Effector memory CD4-positive, alpha-beta T cell (primary cell): ENCODE measurements at regions not wholly inside any gene's neighbourhood (a gene's known extent, or its start where the extent isn't known, plus 50 kb on each side); places are given as distances from the start of the nearest gene placed in this dataset.
"Not testable (repeated sequence)": the region's sequence is repeated elsewhere in the genome, so short reads cannot be mapped to it uniquely, and the experiment has no call there.

Source experiments
- DNase-seq, 3 donors: peaks; one replicate each; pipeline ENCODE4 v3.0.0-alpha.2; 2020
- H3K27ac ChIP-seq: 2 replicates; pipeline ENCODE4 v1.7.0; 2013; ENCODE audit warnings: mild to moderate bottlenecking, low read length, moderate library complexity; ENCODE audit not compliant: insufficient read depth, poor library complexity, severe bottlenecking
- H3K27me3 ChIP-seq: replicated peaks from 2 replicates; pipeline ENCODE4 v1.7.0; 2013; ENCODE audit warnings: mild to moderate bottlenecking, low read length; ENCODE audit not compliant: insufficient read depth, control insufficient read depth, poor library complexity, severe bottlenecking
- H3K36me3 ChIP-seq: 2 replicates; pipeline ENCODE4 v1.7.0; 2013; ENCODE audit warnings: mild to moderate bottlenecking, low read length, moderate library complexity; ENCODE audit not compliant: control insufficient read depth, insufficient read depth
- H3K4me1 ChIP-seq: 2 replicates; pipeline ENCODE4 v1.7.0; 2013; ENCODE audit warnings: low read length, mild to moderate bottlenecking; ENCODE audit not compliant: control insufficient read depth, insufficient read depth, poor library complexity, severe bottlenecking
- H3K4me3 ChIP-seq: 2 replicates; pipeline ENCODE4 v1.7.0; 2013; ENCODE audit warnings: low read length, low read depth, mild to moderate bottlenecking; ENCODE audit not compliant: insufficient read depth, poor library complexity, severe bottlenecking
- H3K9me3 ChIP-seq: 2 replicates; pipeline ENCODE4 v1.7.0; 2013; ENCODE audit warnings: mild to moderate bottlenecking, low read length, moderate library complexity; ENCODE audit not compliant: control insufficient read depth

DNA sequence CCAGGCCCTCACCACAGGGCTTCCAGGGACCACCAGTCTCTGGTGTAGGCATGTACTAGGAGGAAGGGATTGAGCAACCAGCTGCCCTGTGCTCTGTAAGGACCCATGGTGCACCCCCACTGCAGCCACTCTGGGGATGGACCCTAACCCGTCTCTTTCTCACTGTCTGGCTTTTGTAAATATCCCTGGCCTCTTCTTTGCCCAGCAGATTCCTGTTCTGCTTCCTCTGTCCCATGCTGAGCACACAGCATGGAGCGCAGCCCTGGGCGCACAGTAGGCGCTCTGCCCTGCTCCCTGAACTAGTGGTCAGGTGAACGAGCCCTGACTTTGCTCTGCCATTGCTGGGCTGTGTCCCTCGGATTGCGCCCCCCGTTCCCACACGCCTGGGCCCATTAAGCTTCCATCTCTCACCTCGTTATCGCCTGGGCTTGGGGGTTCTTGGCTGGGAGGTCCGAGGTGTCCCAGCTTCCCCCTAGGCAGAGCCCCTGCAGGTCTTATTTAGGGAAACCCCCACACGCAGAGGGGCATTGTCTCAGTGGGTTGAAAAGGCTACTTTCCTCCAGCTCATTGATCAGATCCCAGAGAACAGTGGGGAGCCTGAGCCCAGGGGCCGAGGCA is 162.1 kb downstream of the MYCN start:
- no peak overlapping the region for H3K27ac ChIP-seq
- DNase-seq: no peak
- no peaks in the 10 kb centered on the region for H3K9me3 ChIP-seq
- no peaks in the 10 kb centered on the region for H3K27me3 ChIP-seq
- H3K4me3 ChIP-seq: no peak overlapping the region
- H3K4me1 ChIP-seq: no peaks in the 10 kb centered on the region
- no peaks in the 10 kb centered on the region for H3K36me3 ChIP-seq

DNA sequence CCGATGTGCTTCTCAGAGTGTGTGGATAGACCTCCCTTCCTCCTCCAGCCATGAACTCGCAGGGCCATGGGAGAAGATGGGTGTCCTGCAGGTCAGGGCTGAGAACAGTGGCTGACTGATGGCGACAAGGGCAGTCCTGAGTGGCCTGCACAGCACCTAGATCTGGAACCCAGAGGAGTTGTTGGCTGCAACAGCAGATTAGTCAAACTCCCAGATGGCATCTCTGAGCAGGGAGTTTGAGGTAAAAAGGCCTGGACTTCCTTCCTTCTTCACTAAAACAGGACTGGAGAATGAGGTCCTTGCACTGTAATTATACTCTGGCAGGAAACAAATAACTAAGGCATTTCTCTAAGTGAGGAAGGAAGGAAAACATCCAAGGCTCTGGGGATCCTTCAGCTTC is 160.8 kb downstream of the MYCN start:
- Histone ChIP-seq H3K4me1 (no peaks in the 10 kb centered on the region), H3K27ac (no peak overlapping the region), H3K27me3 (no peaks in the 10 kb centered on the region), H3K4me3 (no peak overlapping the region), H3K36me3 (no peaks in the 10 kb centered on the region), H3K9me3 (no peaks in the 10 kb centered on the region)
- DNase-seq: no peak

DNA sequence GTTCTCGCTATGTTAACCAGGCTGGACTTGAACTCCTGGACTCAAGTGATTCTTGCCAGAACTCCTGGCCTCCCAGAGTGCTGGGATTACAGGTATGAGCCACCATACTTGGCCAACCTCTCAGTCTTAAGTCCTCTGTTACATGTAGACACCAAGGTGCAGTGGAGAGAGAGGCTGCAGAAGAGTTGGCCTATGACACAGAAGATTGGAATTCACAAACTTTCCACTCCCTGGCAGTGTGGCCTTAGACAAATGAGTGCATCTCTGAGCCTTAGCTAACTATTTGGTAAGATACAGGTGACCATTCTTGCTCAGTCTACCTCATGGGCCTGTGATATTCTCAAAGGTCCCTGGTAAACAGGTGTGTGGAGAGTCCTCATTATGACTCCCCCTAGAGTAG is 159.7 kb downstream of the MYCN start:
- no peaks in the 10 kb centered on the region for H3K36me3 ChIP-seq
- no peak for DNase-seq
- no peaks in the 10 kb centered on the region for H3K27me3 ChIP-seq
- no peak overlapping the region for H3K27ac ChIP-seq
- no peaks in the 10 kb centered on the region for H3K9me3 ChIP-seq
- H3K4me1 ChIP-seq: no peaks in the 10 kb centered on the region
- no peak overlapping the region for H3K4me3 ChIP-seq

DNA sequence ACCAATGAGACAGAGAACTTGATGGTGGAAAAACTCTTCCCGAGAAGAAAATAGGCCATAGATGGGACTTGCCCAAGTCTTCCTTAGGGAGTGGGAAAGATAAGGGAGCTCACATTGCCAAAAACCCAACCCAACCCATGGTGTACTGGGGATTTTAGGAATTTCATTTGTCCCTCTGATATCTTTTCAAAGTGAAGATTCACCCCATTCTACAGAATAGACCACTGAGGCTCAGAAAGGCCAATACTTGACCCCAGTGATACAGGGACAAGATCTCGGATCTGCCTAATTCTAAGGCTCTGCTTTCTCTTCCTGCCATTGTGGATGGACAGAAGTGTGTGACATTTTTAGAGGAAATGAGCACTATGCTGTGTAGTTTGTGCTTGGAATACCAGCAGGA is 159.0 kb downstream of the MYCN start:
- Histone ChIP-seq H3K27ac (no peak overlapping the region), H3K4me3 (no peak overlapping the region)
- DNase-seq: no peak

DNA sequence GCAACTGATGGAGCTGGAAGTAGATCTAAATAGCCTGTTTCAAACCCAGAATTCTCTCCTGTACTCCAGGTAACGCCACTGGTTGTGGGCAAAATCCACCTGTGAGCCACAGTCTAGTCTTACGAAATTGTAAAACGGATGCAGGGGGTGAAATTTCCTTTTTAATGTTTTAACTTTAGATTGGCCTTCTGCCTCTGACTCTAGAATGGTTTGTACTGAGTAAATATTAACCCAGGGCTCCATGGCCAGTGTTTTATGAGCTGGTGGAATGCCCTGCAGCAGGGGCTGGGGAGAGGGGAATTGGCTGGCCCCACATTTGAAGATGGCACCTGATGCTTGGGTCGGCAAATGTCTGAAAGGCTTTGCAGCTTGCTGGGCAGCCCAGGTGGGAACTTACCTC is 156.6 kb downstream of the MYCN start:
- Histone ChIP-seq H3K27me3 (no peaks in the 10 kb centered on the region), H3K9me3 (no peaks in the 10 kb centered on the region), H3K4me1 (no peaks in the 10 kb centered on the region), H3K27ac (no peak overlapping the region), H3K4me3 (no peak overlapping the region), H3K36me3 (no peaks in the 10 kb centered on the region)
- DNase-seq: no peak

More for the DNA sequence above, 159.0 kb downstream of the MYCN start:
- no peaks in the 10 kb centered on the region for H3K27me3 ChIP-seq
- H3K36me3 ChIP-seq: no peaks in the 10 kb centered on the region
- no peaks in the 10 kb centered on the region for H3K9me3 ChIP-seq
- H3K4me1 ChIP-seq: no peaks in the 10 kb centered on the region

DNA sequence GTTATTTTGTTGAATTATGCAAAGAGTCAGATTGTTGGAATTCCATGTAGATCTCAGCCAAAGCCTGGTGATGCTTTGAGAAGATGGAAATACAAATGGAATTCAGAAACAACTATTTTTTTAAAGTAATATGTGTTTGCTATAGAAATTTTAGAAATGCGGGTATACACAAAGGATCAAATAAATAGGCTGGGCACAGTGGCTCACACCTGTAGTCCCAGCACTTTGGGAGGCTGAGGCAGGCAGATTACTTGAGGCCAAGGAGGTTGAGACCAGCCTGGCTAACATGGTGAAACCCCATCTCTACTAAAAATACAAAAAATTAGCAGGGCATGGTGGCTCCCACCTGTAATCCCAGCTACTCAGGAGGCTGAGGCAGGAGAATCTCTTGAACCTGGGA is 155.1 kb downstream of the MYCN start:
- not testable (repeated sequence) for H3K4me3 ChIP-seq, H3K27me3 ChIP-seq, H3K27ac ChIP-seq, H3K4me1 ChIP-seq, H3K9me3 ChIP-seq, DNase-seq, H3K36me3 ChIP-seq

DNA sequence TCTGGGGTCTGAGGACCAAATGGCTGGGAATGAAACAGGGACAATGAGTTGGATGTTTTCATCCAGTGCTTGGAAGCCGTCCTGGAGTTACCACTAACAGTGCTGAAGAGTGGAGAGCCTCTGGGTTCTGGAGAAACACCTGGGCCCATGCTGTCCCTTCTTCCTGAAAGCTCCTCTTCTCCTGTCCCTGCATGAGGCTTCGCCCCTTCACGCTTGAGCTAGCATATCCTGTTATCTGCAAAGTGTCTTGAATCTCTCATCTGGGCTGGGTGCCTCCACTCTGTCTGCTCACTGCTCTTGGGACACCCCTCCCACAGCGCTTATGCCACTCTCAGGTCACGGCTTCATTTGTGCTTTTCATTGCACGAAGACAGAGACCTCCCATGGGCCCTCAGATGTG is 154.5 kb downstream of the MYCN start:
- no peak for DNase-seq
- H3K4me3 ChIP-seq: no peak overlapping the region
- H3K4me1 ChIP-seq: no peaks in the 10 kb centered on the region

DNA sequence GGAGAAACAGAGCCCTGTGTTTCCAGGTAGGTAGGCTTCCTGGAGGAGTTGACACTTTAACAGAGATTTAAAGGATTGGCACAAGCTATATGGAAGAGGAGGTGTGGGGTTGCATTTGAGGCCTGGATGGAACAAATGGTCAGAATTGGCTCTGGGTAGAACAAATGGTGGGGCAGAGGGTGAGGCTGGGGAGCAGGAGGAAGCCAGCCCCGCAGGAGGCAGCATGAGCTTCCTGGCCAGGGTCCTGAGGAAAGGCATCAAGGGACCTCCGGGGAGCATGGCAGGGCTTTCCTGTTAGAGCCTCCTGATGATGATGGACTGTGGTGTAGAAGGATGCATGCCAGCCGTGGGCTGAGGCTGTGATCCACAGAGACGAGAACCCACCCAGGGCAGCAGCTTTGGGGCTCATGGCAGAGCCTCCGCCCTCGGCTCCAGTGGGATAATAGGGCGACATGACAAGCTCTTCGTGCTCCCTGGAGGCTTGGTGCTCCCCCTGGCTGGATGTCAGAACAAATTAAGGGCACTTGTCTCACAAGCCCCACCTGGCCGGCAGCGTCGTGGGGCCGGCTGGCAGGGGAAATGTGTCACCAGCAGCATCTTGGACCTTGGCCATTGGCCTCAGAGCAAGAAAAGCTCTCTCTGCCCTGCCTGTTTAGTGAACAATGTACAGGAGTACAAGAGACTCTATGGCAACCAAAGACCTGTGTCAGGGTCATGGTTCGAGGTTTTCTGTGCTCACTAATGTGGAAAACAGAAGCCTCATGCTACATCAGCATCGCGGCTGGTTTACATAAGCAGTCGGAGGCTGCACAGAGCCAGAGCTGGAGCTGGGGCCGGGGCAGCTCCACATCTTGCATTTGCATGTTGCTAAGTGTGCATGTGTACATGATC is 153.5 kb downstream of the MYCN start:
- DNase-seq: no peak
- no peak overlapping the region for H3K27ac ChIP-seq
- H3K36me3 ChIP-seq: no peaks in the 10 kb centered on the region
- no peaks in the 10 kb centered on the region for H3K27me3 ChIP-seq
- no peak overlapping the region for H3K4me3 ChIP-seq
- no peaks in the 10 kb centered on the region for H3K9me3 ChIP-seq
- no peaks in the 10 kb centered on the region for H3K4me1 ChIP-seq

More for the DNA sequence above, 154.5 kb downstream of the MYCN start:
- Histone ChIP-seq H3K36me3 (no peaks in the 10 kb centered on the region), H3K27me3 (no peaks in the 10 kb centered on the region), H3K9me3 (no peaks in the 10 kb centered on the region), H3K27ac (no peak overlapping the region)

DNA sequence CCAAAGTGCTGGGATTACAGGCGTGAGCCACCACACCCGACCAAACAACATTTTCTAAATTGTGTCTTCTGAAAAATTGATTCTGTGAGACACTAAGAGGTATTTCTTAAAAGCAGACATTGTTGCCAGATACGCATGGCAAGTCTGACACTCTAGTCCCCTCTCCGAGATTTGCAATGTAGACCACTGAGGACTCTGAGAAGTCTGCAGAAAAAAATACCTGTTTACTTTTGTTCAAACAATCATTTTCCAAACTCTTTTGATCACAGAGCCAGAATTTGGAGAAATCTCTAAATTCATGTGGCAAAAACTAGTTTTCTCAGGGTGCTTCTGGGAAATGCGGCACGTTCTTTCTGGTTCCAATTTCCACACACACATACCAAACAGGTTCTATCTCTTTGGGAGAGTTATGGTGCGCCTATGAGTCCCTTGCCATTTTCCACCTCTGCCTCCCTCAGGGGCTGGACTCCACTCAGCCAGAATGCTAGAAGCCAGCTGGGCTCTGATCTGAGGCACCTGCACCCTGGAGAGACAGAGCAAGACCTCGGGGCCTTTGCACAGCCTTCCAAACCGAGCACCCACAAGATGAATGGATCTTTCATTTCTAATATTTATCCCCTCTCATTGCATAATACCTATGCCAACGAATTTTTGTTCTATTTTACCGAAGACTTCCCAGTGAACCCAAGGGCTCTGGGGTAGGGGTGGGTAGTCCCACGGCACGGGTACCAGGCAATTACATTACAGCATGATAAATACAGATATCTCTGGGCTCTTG is 152.7 kb downstream of the MYCN start:
- H3K36me3 ChIP-seq: no peaks in the 10 kb centered on the region
- H3K4me1 ChIP-seq: no peaks in the 10 kb centered on the region
- no peaks in the 10 kb centered on the region for H3K27me3 ChIP-seq
- no peak overlapping the region for H3K4me3 ChIP-seq
- no peaks in the 10 kb centered on the region for H3K9me3 ChIP-seq
- no peak for DNase-seq
- no peak overlapping the region for H3K27ac ChIP-seq
